SK-N-SH (cell line): ENCODE measurements at regions not wholly inside any gene's neighbourhood (a gene's known extent, or its start where the extent isn't known, plus 50 kb on each side); places are given as distances from the start of the nearest gene placed in this dataset.

Experiments
- CTCF ChIA-PET: fragments of 300-600, 350-600 bp; formaldehyde crosslinking; extraction: SDS; loops from one replicate; lab custom pipeline; 2021; lab: Yijun Ruan, JAX
- POLR2A ChIA-PET: fragments of 350-600 bp; sonication (Branson Sonifier 250); formaldehyde crosslinking; extraction: SDS; loops from one replicate; lab custom pipeline; 2020; ENCODE audit warnings: antibody characterized with exemption, inconsistent platforms; lab: Yijun Ruan, JAX
- DNase-seq: peaks from one replicate; pipeline ENCODE4 v3.0.0; 2012
- H2AFZ ChIP-seq: fragments of 200-600 bp; sonication (generic); 2 replicates; pipeline ENCODE4 v1.8.1; 2016; ENCODE audit warnings: antibody characterized with exemption, mild to moderate bottlenecking, low read depth
- H3F3A ChIP-seq: fragments of 200-600 bp; sonication (generic); replicated peaks from 2 replicates; pipeline ENCODE3; 2016; ENCODE audit warnings: antibody characterized with exemption, mild to moderate bottlenecking; ENCODE audit not compliant: insufficient read depth
- H3K27ac ChIP-seq, 2 experiments: fragments of 200-500 bp in 1 of 2; fragments of 200-600 bp in 1 of 2; sonication (Bioruptor generic) in 1 of 2; sonication (generic), shearing (Covaris generic) in 1 of 2; 2 replicates each; pipeline versions ENCODE4 v1.5.1 to v1.6.1; 2014 to 2016; ENCODE audit warnings: low read depth in 2 of 2, inconsistent platforms in 1 of 2, low read length in 1 of 2, mild to moderate bottlenecking in 1 of 2, mixed read lengths in 1 of 2
- H3K27me3 ChIP-seq: fragments of 200-600 bp; sonication (generic), shearing (Covaris generic); 2 replicates; pipeline ENCODE4 v1.6.1; 2016; ENCODE audit warnings: mixed run types; ENCODE audit not compliant: insufficient read depth
- H3K36me3 ChIP-seq, 2 experiments: fragments of 200-500 bp in 1 of 2; fragments of 200-600 bp in 1 of 2; sonication (Bioruptor generic) in 1 of 2; sonication (generic) in 1 of 2; replicated peaks in 1 of 2; 2 replicates each; pipeline versions ENCODE3 to v1.5.1; 2014 to 2016; ENCODE audit warnings: low read length in 1 of 2, mild to moderate bottlenecking in 1 of 2; ENCODE audit not compliant: insufficient read depth in 2 of 2, control insufficient read depth in 1 of 2
- H3K4me1 ChIP-seq, 2 experiments: fragments of 200-500 bp in 1 of 2; fragments of 200-600 bp in 1 of 2; sonication (Bioruptor generic) in 1 of 2; sonication (generic), shearing (Covaris generic) in 1 of 2; 2 replicates each; pipeline versions ENCODE4 v1.5.1 to v1.6.1; 2014 to 2016; ENCODE audit warnings: low read depth in 1 of 2, low read length in 1 of 2, mixed run types in 1 of 2; ENCODE audit not compliant: insufficient read depth in 2 of 2, control insufficient read depth in 1 of 2
- H3K4me2 ChIP-seq: fragments of 200-600 bp; sonication (generic), shearing (Covaris generic); 2 replicates; pipeline ENCODE4 v1.6.1; 2017; ENCODE audit warnings: mixed run types
- H3K4me3 ChIP-seq, 2 experiments: fragments of 200-500 bp in 1 of 2; fragments of 200-600 bp in 1 of 2; sonication (Bioruptor generic) in 1 of 2; sonication (generic), shearing (Covaris generic) in 1 of 2; 2 replicates each; pipeline versions ENCODE4 v1.5.1 to v1.8.1; 2014 to 2016; ENCODE audit warnings: low read depth in 2 of 2, inconsistent platforms in 1 of 2, low read length in 1 of 2, mild to moderate bottlenecking in 1 of 2, mixed read lengths in 1 of 2, moderate library complexity in 1 of 2
- H3K79me2 ChIP-seq: fragments of 200-600 bp; sonication (generic); 2 replicates; pipeline ENCODE4 v1.8.1; 2017; ENCODE audit warnings: mild to moderate bottlenecking; ENCODE audit not compliant: insufficient read depth
- H3K9ac ChIP-seq: fragments of 200-600 bp; sonication (generic); 2 replicates; pipeline ENCODE4 v1.6.1; 2017; ENCODE audit warnings: mixed run types
- H3K9me2 ChIP-seq: fragments of 200-600 bp; sonication (generic); 2 replicates; pipeline ENCODE4 v1.6.1; 2017; ENCODE audit warnings: mixed run types
- H3K9me3 ChIP-seq: fragments of 200-600 bp; sonication (generic); 2 replicates; pipeline ENCODE4 v1.6.1; 2017; ENCODE audit warnings: mixed run types, mild to moderate bottlenecking, moderate library complexity
- H4K20me1 ChIP-seq: fragments of 200-600 bp; sonication (generic); 2 replicates; pipeline ENCODE4 v1.6.1; 2017; ENCODE audit warnings: mild to moderate bottlenecking, mixed run types; ENCODE audit not compliant: insufficient read depth
- FOSL2 ChIP-seq: IDR thresholded peaks from 2 replicates; pipeline ENCODE4 v1.4.0; 2012; ENCODE audit warnings: low read depth, mild to moderate bottlenecking, moderate library complexity, borderline replicate concordance
- FOXM1 ChIP-seq: IDR thresholded peaks from 2 replicates; pipeline ENCODE4 v1.4.0; 2012; ENCODE audit warnings: low read depth, mild to moderate bottlenecking
- JUND ChIP-seq: IDR thresholded peaks from 2 replicates; pipeline ENCODE4 v1.4.0; 2012
- MEF2A ChIP-seq: IDR thresholded peaks from 2 replicates; pipeline ENCODE4 v1.4.0; 2012; ENCODE audit warnings: low read depth, borderline replicate concordance
- MXI1 ChIP-seq: IDR thresholded peaks from 2 replicates; pipeline ENCODE4 v1.6.1; 2012; ENCODE audit warnings: mild to moderate bottlenecking, low read depth, low read length, improper control_type of control experiment
- RXRA ChIP-seq: IDR thresholded peaks from 2 replicates; pipeline ENCODE4 v1.4.0; 2012; ENCODE audit warnings: low read depth, mild to moderate bottlenecking, borderline replicate concordance
- SMC3 ChIP-seq: IDR thresholded peaks from 2 replicates; pipeline ENCODE4 v1.6.1; 2012; ENCODE audit warnings: low read depth, low read length, improper control_type of control experiment
- TCF12 ChIP-seq: IDR thresholded peaks from 2 replicates; pipeline ENCODE4 v1.4.0; 2012
- USF2 ChIP-seq: fragments of 150-350 bp; IDR thresholded peaks from 2 replicates; pipeline ENCODE4 v1.6.1; 2017; ENCODE audit warnings: antibody characterized with exemption, low read length, low read depth, borderline replicate concordance
- YY1 ChIP-seq: IDR thresholded peaks from 2 replicates; pipeline ENCODE4 v1.4.0; 2012; ENCODE audit warnings: low read depth, mild to moderate bottlenecking
- WGBS: methylation state at CpG from one replicate; pipeline ENCODE4 v1.1.6; 2017; ENCODE audit warnings: low lambda C conversion rate; 5-methylcytosine and 5-hydroxymethylcytosine counted together
- TF ChIP-seq, protein P1 (sequence below): IDR thresholded peaks from 2 replicates; pipeline ENCODE4 v1.4.0; 2012; ENCODE audit warnings: low read depth
- TF ChIP-seq, protein P2 (sequence below): IDR thresholded peaks from 2 replicates; pipeline ENCODE4 v1.4.0; 2012; ENCODE audit warnings: low read depth, borderline replicate concordance
- TF ChIP-seq, protein P3 (sequence below): fragments of 150-350 bp; IDR thresholded peaks from 2 replicates; pipeline ENCODE4 v1.6.1; 2016; ENCODE audit warnings: mild to moderate bottlenecking, low read depth, low read length

GRCh38 chr15:35166730-35167359 lies 81.8 kb upstream of the NANOGP8 start:
- TF ChIP-seq TCF12 = no peak
- TF ChIP-seq MEF2A = no peak
- TF ChIP-seq USF2 = no peak
- TF ChIP-seq SMC3 = no peak
- 85% methylated on average over 3 of the region's 3 CpGs for WGBS
- H3K4me3 ChIP-seq = no peak overlapping the region
- DNase-seq = no peak
- H4K20me1 ChIP-seq = no peaks in the 10 kb centered on the region
- POLR2A ChIA-PET = no interaction called here
- no peaks in the 10 kb centered on the region for H3K36me3 ChIP-seq
- peaks cover 0 to 8% of the 10 kb centered on the region in 2 experiments; a peak in 2 of 4 replicates for H3K4me1 ChIP-seq
- H3K9ac ChIP-seq = no peak overlapping the region
- no peak overlapping the region for H3K4me2 ChIP-seq
- no peaks in the 10 kb centered on the region for H3K9me2 ChIP-seq
- no peak overlapping the region for H2AFZ ChIP-seq
- H3F3A ChIP-seq = no peaks in the 10 kb centered on the region
- no peak overlapping the region for H3K27ac ChIP-seq
- no peaks in the 10 kb centered on the region for H3K79me2 ChIP-seq
- CTCF ChIA-PET = no interaction called here
- H3K9me3 ChIP-seq = no peaks in the 10 kb centered on the region
- no peaks in the 10 kb centered on the region for H3K27me3 ChIP-seq

- no peaks in the 10 kb centered on the region for H4K20me1 ChIP-seq
- TF ChIP-seq TCF12 (no peak), FOSL2 (no peak), FOXM1 (no peak), YY1 (no peak), MEF2A (no peak), JUND (no peak), RXRA (no peak), MXI1 (no peak), USF2 (no peak)
- TF ChIP-seq, protein P1, sequence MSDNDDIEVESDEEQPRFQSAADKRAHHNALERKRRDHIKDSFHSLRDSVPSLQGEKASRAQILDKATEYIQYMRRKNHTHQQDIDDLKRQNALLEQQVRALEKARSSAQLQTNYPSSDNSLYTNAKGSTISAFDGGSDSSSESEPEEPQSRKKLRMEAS = no peak
- TF ChIP-seq, protein P2, sequence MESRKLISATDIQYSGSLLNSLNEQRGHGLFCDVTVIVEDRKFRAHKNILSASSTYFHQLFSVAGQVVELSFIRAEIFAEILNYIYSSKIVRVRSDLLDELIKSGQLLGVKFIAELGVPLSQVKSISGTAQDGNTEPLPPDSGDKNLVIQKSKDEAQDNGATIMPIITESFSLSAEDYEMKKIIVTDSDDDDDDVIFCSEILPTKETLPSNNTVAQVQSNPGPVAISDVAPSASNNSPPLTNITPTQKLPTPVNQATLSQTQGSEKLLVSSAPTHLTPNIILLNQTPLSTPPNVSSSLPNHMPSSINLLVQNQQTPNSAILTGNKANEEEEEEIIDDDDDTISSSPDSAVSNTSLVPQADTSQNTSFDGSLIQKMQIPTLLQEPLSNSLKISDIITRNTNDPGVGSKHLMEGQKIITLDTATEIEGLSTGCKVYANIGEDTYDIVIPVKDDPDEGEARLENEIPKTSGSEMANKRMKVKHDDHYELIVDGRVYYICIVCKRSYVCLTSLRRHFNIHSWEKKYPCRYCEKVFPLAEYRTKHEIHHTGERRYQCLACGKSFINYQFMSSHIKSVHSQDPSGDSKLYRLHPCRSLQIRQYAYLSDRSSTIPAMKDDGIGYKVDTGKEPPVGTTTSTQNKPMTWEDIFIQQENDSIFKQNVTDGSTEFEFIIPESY = no peak
- TF ChIP-seq, protein P3, sequence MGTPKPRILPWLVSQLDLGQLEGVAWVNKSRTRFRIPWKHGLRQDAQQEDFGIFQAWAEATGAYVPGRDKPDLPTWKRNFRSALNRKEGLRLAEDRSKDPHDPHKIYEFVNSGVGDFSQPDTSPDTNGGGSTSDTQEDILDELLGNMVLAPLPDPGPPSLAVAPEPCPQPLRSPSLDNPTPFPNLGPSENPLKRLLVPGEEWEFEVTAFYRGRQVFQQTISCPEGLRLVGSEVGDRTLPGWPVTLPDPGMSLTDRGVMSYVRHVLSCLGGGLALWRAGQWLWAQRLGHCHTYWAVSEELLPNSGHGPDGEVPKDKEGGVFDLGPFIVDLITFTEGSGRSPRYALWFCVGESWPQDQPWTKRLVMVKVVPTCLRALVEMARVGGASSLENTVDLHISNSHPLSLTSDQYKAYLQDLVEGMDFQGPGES = no peak
- TF ChIP-seq, all 33 proteins: peak for 0
- no peak overlapping the region for H3K4me3 ChIP-seq
These were observed 76.6 kb upstream of the NANOGP8 start for GRCh38 chr15:35161694-35162093.

More at GRCh38 chr15:35161694-35162093, 76.6 kb upstream of the NANOGP8 start:
- WGBS = 67% methylated on average over 1 of the region's 1 CpG
- no peaks in the 10 kb centered on the region for H3K9me3 ChIP-seq
- DNase-seq = no peak
- no peak overlapping the region for H3K9ac ChIP-seq
- no peaks in the 10 kb centered on the region for H3K9me2 ChIP-seq
- ChIA-PET CTCF (no interaction called here), POLR2A (no interaction called here)
- no peak overlapping the region for H3K27ac ChIP-seq
- H3F3A ChIP-seq = no peaks in the 10 kb centered on the region
- no peaks in the 10 kb centered on the region for H3K4me1 ChIP-seq
- no peak overlapping the region for H2AFZ ChIP-seq
- H3K36me3 ChIP-seq = no peaks in the 10 kb centered on the region
- no peaks in the 10 kb centered on the region for H3K27me3 ChIP-seq
- no peaks in the 10 kb centered on the region for H3K79me2 ChIP-seq
- H3K4me2 ChIP-seq = no peak overlapping the region
